ENCODE measurements at regions not wholly inside any gene's neighbourhood (a gene's known extent, or its start where the extent isn't known, plus 50 kb on each side); places are given as distances from the start of the nearest gene placed in this dataset.

GRCh38 chr16:85518398-85519049 is 94.6 kb upstream of the GSE1 start:
- no peak for FAIRE-seq
- no peak overlapping the region for H3K4me3 ChIP-seq (replicated peaks in 1 of 3; ENCODE audit: insufficient read depth in 1 of 3, low read depth in 2 of 3, low read length in 3 of 3)
- H2AFZ ChIP-seq (ENCODE audit: low read length), result no peak overlapping the region
- intact Hi-C loops (cut with micrococcal nuclease; ENCODE audit: unreplicated experiment), result no loop called here
- BruUV-seq (replicated peaks), result no TSS peak
- no peak for TF ChIP-seq FOXK1 (CRISPR knock-in tag; IDR thresholded peaks at IDR 0.05; ENCODE audit: borderline replicate concordance, low read depth)
- no peak for TF ChIP-seq GATAD1 (CRISPR knock-in tag; IDR thresholded peaks at IDR 0.05)
- no peak for TF ChIP-seq DDIT3 (CRISPR knock-in tag; IDR thresholded peaks at IDR 0.05)
- no peak for TF ChIP-seq ZMYM3 (CRISPR knock-in tag; IDR thresholded peaks at IDR 0.05)
- TF ChIP-seq EED (CRISPR knock-in tag; IDR thresholded peaks at IDR 0.05), result no peak
- TF ChIP-seq STAT6 (CRISPR knock-in tag; IDR thresholded peaks at IDR 0.05; ENCODE audit: borderline replicate concordance), result no peak
- no peak for TF ChIP-seq IRF9 (CRISPR knock-in tag; IDR thresholded peaks at IDR 0.05; ENCODE audit: borderline replicate concordance)
- 0 out of 2 replicates have a peak, but pooled peaks have one; percentile 10 for TF ChIP-seq CEBPB (IDR thresholded peaks at IDR 0.05; ENCODE audit: borderline replicate concordance, low read depth, low read length)
- TF ChIP-seq ZNF660 (CRISPR knock-in tag; IDR thresholded peaks at IDR 0.05; ENCODE audit: borderline replicate concordance, low read depth), result no peak
- TF ChIP-seq ZFX (CRISPR knock-in tag; IDR thresholded peaks at IDR 0.05; ENCODE audit: low read depth), result no peak
- TF ChIP-seq RFX5 (IDR thresholded peaks at IDR 0.05; ENCODE audit: low read depth, low read length), result no peak
- no peak for TF ChIP-seq ZNF136 (CRISPR knock-in tag; IDR thresholded peaks at IDR 0.05; ENCODE audit: low read depth)
- no peak for TF ChIP-seq KDM2A (CRISPR knock-in tag; IDR thresholded peaks at IDR 0.05; ENCODE audit: borderline replicate concordance, low read depth)
- no peak for TF ChIP-seq ZNF274 (CRISPR knock-in tag; IDR thresholded peaks at IDR 0.05)
- TF ChIP-seq ZNF629 (CRISPR knock-in tag; conservative IDR thresholded peaks at IDR 0.05), result peak; percentile 89
- no peak for TF ChIP-seq ZBTB21 (CRISPR knock-in tag; IDR thresholded peaks at IDR 0.05)
- peaks cover 76% of the 10 kb centered on the region for H3K4me1 ChIP-seq (ENCODE audit: insufficient read depth, low read length)
- H3K27ac ChIP-seq (ENCODE audit: extremely low read length, insufficient read depth, low read length), result no peak overlapping the region
- no peak overlapping the region for H3K4me2 ChIP-seq (ENCODE audit: low read depth, low read length)
- 95% methylated on average over 17 of the region's 17 CpGs for WGBS (ENCODE audit: low lambda C conversion rate)
- no peak overlapping the region for H3K9ac ChIP-seq (ENCODE audit: insufficient read depth, low read depth, low read length)
- no peaks in the 10 kb centered on the region for H3K36me3 ChIP-seq (replicated peaks in 1 of 2; ENCODE audit: control insufficient read depth in 1 of 2, insufficient read depth in 2 of 2, low read length in 2 of 2)
- ATAC-seq, result no peak
- POLR2A ChIA-PET, result interaction anchor here (0.8 kb wide), 2 partner anchors 38 to 359 kb away, joined by 3 read pairs; no protein-coding TSS in a partner anchor
- no peak for DNase-seq (ENCODE audit: low spot score)
- CTCF ChIA-PET (ENCODE audit: low intra/inter-chr PET ratio, low total read pairs), result no interaction called here
- no peaks in the 10 kb centered on the region for H3K27me3 ChIP-seq (ENCODE audit: control insufficient read depth in 1 of 2, insufficient read depth in 2 of 2, low read length in 2 of 2)
- H4K20me1 ChIP-seq (ENCODE audit: insufficient read depth, low read length), result no peaks in the 10 kb centered on the region
- H3K79me2 ChIP-seq (ENCODE audit: insufficient read depth, low read length), result no peaks in the 10 kb centered on the region
- no peaks in the 10 kb centered on the region for H3K9me3 ChIP-seq (ENCODE audit: low read length)
- in situ Hi-C loops (cut with HindIII; ENCODE audit: extremely low pct_ligation_motif_present, low pct_unique_long_range_greater_than_20kb), result loop anchor here (5.0 kb wide), 1 partner anchor 34 kb away; no protein-coding TSS in a partner anchor
